ENCODE measurements at regions not wholly inside any gene's neighbourhood (a gene's known extent, or its start where the extent isn't known, plus 50 kb on each side); places are given as distances from the start of the nearest gene placed in this dataset.
"Not testable (repeated sequence)": the region's sequence is repeated elsewhere in the genome, so short reads cannot be mapped to it uniquely, and the experiment has no call there.

GRCh38 chr11:11208994-11209393 is 144.1 kb downstream of the CSNK2A3 start:
- Histone ChIP-seq H3K27me3 (ENCODE audit: insufficient read depth, low read length) (peaks cover 93% of the 10 kb centered on the region), H3K4me1 (ENCODE audit: control insufficient read depth, insufficient read depth, low read length, unreplicated experiment) (no peaks in the 10 kb centered on the region), H3K79me2 (ENCODE audit: control insufficient read depth, insufficient read depth, low read length, unreplicated experiment) (no peaks in the 10 kb centered on the region), H3K36me3 (ENCODE audit: insufficient read depth, low read length) (no peaks in the 10 kb centered on the region), H2AFZ (ENCODE audit: low read length, unreplicated experiment) (no peak overlapping the region), H3K27ac (ENCODE audit: low read depth, low read length) (no peak overlapping the region), H3K4me3 (ENCODE audit: low read depth, low read length) (no peak overlapping the region)

GRCh38 chr11:11207428-11207827 is 145.6 kb downstream of the CSNK2A3 start:
- peaks cover 91% of the 10 kb centered on the region for H3K27me3 ChIP-seq (ENCODE audit: insufficient read depth, low read length)
- no peaks in the 10 kb centered on the region for H3K36me3 ChIP-seq (ENCODE audit: insufficient read depth, low read length)
- no peak overlapping the region for H2AFZ ChIP-seq (ENCODE audit: low read length, unreplicated experiment)
- no peak overlapping the region for H3K27ac ChIP-seq (ENCODE audit: low read depth, low read length)
- H3K4me3 ChIP-seq (ENCODE audit: low read depth, low read length), result no peak overlapping the region
- H3K4me1 ChIP-seq (ENCODE audit: control insufficient read depth, insufficient read depth, low read length, unreplicated experiment), result no peaks in the 10 kb centered on the region
- no peaks in the 10 kb centered on the region for H3K79me2 ChIP-seq (ENCODE audit: control insufficient read depth, insufficient read depth, low read length, unreplicated experiment)

- no peaks in the 10 kb centered on the region for H3K4me1 ChIP-seq (ENCODE audit: control insufficient read depth, insufficient read depth, low read length, unreplicated experiment)
- H3K27me3 ChIP-seq (ENCODE audit: insufficient read depth, low read length), result peaks cover 85% of the 10 kb centered on the region
- no peak overlapping the region for H3K27ac ChIP-seq (ENCODE audit: low read depth, low read length)
- H3K36me3 ChIP-seq (ENCODE audit: insufficient read depth, low read length), result no peaks in the 10 kb centered on the region
- no peaks in the 10 kb centered on the region for H3K79me2 ChIP-seq (ENCODE audit: control insufficient read depth, insufficient read depth, low read length, unreplicated experiment)
- no peak overlapping the region for H3K4me3 ChIP-seq (ENCODE audit: low read depth, low read length)
- no peak overlapping the region for H2AFZ ChIP-seq (ENCODE audit: low read length, unreplicated experiment)
These were observed 146.6 kb downstream of the CSNK2A3 start for GRCh38 chr11:11206484-11206883.

GRCh38 chr11:11202885-11203284 is 150.2 kb downstream of the CSNK2A3 start:
- no peak overlapping the region for H3K27ac ChIP-seq (ENCODE audit: low read depth, low read length)
- H3K36me3 ChIP-seq (ENCODE audit: insufficient read depth, low read length), result no peaks in the 10 kb centered on the region
- H3K27me3 ChIP-seq (ENCODE audit: insufficient read depth, low read length), result peaks cover 57% of the 10 kb centered on the region
- H3K4me1 ChIP-seq (ENCODE audit: control insufficient read depth, insufficient read depth, low read length, unreplicated experiment), result no peaks in the 10 kb centered on the region
- H3K4me3 ChIP-seq (ENCODE audit: low read depth, low read length), result no peak overlapping the region
- H3K79me2 ChIP-seq (ENCODE audit: control insufficient read depth, insufficient read depth, low read length, unreplicated experiment), result no peaks in the 10 kb centered on the region
- H2AFZ ChIP-seq (ENCODE audit: low read length, unreplicated experiment), result no peak overlapping the region

GRCh38 chr11:11201302-11201701 is 151.7 kb downstream of the CSNK2A3 start:
- H3K36me3 ChIP-seq (ENCODE audit: insufficient read depth, low read length), result not testable (repeated sequence)

GRCh38 chr11:11192541-11192940 is 160.5 kb downstream of the CSNK2A3 start:
- Histone ChIP-seq H3K4me3 (ENCODE audit: low read depth, low read length) (no peak overlapping the region), H3K79me2 (ENCODE audit: control insufficient read depth, insufficient read depth, low read length, unreplicated experiment) (no peaks in the 10 kb centered on the region)

More at GRCh38 chr11:11201302-11201701, 151.7 kb downstream of the CSNK2A3 start:
- not testable (repeated sequence) for H3K79me2 ChIP-seq (ENCODE audit: control insufficient read depth, insufficient read depth, low read length, unreplicated experiment); H3K4me1 ChIP-seq (ENCODE audit: control insufficient read depth, insufficient read depth, low read length, unreplicated experiment); H3K27ac ChIP-seq (ENCODE audit: low read depth, low read length); H2AFZ ChIP-seq (ENCODE audit: low read length, unreplicated experiment); H3K4me3 ChIP-seq (ENCODE audit: low read depth, low read length)
- peaks cover 42% of the 10 kb centered on the region for H3K27me3 ChIP-seq (ENCODE audit: insufficient read depth, low read length)

GRCh38 chr11:11189506-11189905 is 163.5 kb downstream of the CSNK2A3 start:
- no peaks in the 10 kb centered on the region for H3K79me2 ChIP-seq (ENCODE audit: control insufficient read depth, insufficient read depth, low read length, unreplicated experiment)
- no peaks in the 10 kb centered on the region for H3K36me3 ChIP-seq (ENCODE audit: insufficient read depth, low read length)
- H3K4me3 ChIP-seq (ENCODE audit: low read depth, low read length), result no peak overlapping the region
- H3K27ac ChIP-seq (ENCODE audit: low read depth, low read length), result no peak overlapping the region
- peaks cover 22% of the 10 kb centered on the region; the same call in 1 of the 2 replicates for H3K27me3 ChIP-seq (ENCODE audit: insufficient read depth, low read length)
- H2AFZ ChIP-seq (ENCODE audit: low read length, unreplicated experiment), result no peak overlapping the region
- H3K4me1 ChIP-seq (ENCODE audit: control insufficient read depth, insufficient read depth, low read length, unreplicated experiment), result no peaks in the 10 kb centered on the region

More at GRCh38 chr11:11192541-11192940, 160.5 kb downstream of the CSNK2A3 start:
- Histone ChIP-seq H3K36me3 (ENCODE audit: insufficient read depth, low read length) (no peaks in the 10 kb centered on the region), H3K4me1 (ENCODE audit: control insufficient read depth, insufficient read depth, low read length, unreplicated experiment) (no peaks in the 10 kb centered on the region), H3K27me3 (ENCODE audit: insufficient read depth, low read length) (peaks cover 22% of the 10 kb centered on the region; the same call in 1 of the 2 replicates), H3K27ac (ENCODE audit: low read depth, low read length) (no peak overlapping the region), H2AFZ (ENCODE audit: low read length, unreplicated experiment) (no peak overlapping the region)

- H3K27ac ChIP-seq (ENCODE audit: low read depth, low read length), result no peak overlapping the region
- H3K4me3 ChIP-seq (ENCODE audit: low read depth, low read length), result no peak overlapping the region
- no peaks in the 10 kb centered on the region for H3K36me3 ChIP-seq (ENCODE audit: insufficient read depth, low read length)
- H3K79me2 ChIP-seq (ENCODE audit: control insufficient read depth, insufficient read depth, low read length, unreplicated experiment), result no peaks in the 10 kb centered on the region
- no peak overlapping the region for H2AFZ ChIP-seq (ENCODE audit: low read length, unreplicated experiment)
- peaks cover 17% of the 10 kb centered on the region for H3K27me3 ChIP-seq (ENCODE audit: insufficient read depth, low read length)
- H3K4me1 ChIP-seq (ENCODE audit: control insufficient read depth, insufficient read depth, low read length, unreplicated experiment), result no peaks in the 10 kb centered on the region
These were observed 166.8 kb downstream of the CSNK2A3 start for GRCh38 chr11:11186249-11186648.

- peaks cover 19% of the 10 kb centered on the region for H3K27me3 ChIP-seq (ENCODE audit: insufficient read depth, low read length)
- no peaks in the 10 kb centered on the region for H3K36me3 ChIP-seq (ENCODE audit: insufficient read depth, low read length)
- H3K27ac ChIP-seq (ENCODE audit: low read depth, low read length), result no peak overlapping the region
- no peaks in the 10 kb centered on the region for H3K79me2 ChIP-seq (ENCODE audit: control insufficient read depth, insufficient read depth, low read length, unreplicated experiment)
- peaks cover 6% of the 10 kb centered on the region for H3K4me1 ChIP-seq (ENCODE audit: control insufficient read depth, insufficient read depth, low read length, unreplicated experiment)
- no peak overlapping the region for H2AFZ ChIP-seq (ENCODE audit: low read length, unreplicated experiment)
- no peak overlapping the region for H3K4me3 ChIP-seq (ENCODE audit: low read depth, low read length)
These were observed 170.8 kb downstream of the CSNK2A3 start for GRCh38 chr11:11182261-11182660.

GRCh38 chr11:11178671-11179638 is 174.1 kb downstream of the CSNK2A3 start:
- H3K36me3 ChIP-seq (ENCODE audit: insufficient read depth, low read length), result no peaks in the 10 kb centered on the region
- peaks cover 43% of the 10 kb centered on the region for H3K27me3 ChIP-seq (ENCODE audit: insufficient read depth, low read length)
- H3K27ac ChIP-seq (ENCODE audit: low read depth, low read length), result no peak overlapping the region
- no peak overlapping the region for H2AFZ ChIP-seq (ENCODE audit: low read length, unreplicated experiment)
- H3K79me2 ChIP-seq (ENCODE audit: control insufficient read depth, insufficient read depth, low read length, unreplicated experiment), result no peaks in the 10 kb centered on the region
- H3K4me1 ChIP-seq (ENCODE audit: control insufficient read depth, insufficient read depth, low read length, unreplicated experiment), result peaks cover 6% of the 10 kb centered on the region
- H3K4me3 ChIP-seq (ENCODE audit: low read depth, low read length), result no peak overlapping the region

Measured in ACC112 (cell line).